Mammary epithelial cell (primary cell): ENCODE measurements at regions not wholly inside any gene's neighbourhood (a gene's known extent, or its start where the extent isn't known, plus 50 kb on each side); places are given as distances from the start of the nearest gene placed in this dataset.

Source experiments
- EZH2 ChIP-seq: IDR thresholded peaks from 2 replicates; pipeline ENCODE4 v1.6.1; 2012; ENCODE audit warnings: low read length, inconsistent platforms, borderline replicate concordance
- TF ChIP-seq, protein P1 (sequence below), 2 donors: IDR thresholded peaks in 1 of 2; conservative IDR thresholded peaks in 1 of 2; 2 replicates each; pipeline ENCODE4 v1.5.1; 2011 to 2012; ENCODE audit warnings: inconsistent platforms in 2 of 2, low read length in 2 of 2, mild to moderate bottlenecking in 2 of 2, control low read depth in 1 of 2, low read depth in 1 of 2; ENCODE audit not compliant: insufficient read depth in 1 of 2; ENCODE audit errors: extremely low read depth in 1 of 2

DNA sequence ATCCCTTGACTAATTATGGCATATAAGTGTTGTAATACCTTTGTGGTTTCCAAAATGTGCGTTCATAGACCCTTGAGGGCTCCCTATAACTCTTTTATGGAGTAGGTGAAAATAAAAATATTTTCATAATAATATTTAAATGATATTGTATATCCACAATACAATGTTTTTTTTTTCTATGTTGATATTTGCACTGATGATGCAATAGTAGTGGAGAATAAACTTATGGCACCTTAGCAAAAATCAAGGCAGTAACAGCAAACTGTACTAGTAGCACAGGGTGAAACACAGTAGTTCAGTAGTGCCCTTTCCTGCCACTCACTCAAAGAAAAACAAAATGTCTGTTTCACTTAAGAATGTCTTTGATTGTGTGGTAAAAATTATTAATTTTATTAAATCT is 465.3 kb downstream of the C4orf33 start:
- TF ChIP-seq, protein P1, sequence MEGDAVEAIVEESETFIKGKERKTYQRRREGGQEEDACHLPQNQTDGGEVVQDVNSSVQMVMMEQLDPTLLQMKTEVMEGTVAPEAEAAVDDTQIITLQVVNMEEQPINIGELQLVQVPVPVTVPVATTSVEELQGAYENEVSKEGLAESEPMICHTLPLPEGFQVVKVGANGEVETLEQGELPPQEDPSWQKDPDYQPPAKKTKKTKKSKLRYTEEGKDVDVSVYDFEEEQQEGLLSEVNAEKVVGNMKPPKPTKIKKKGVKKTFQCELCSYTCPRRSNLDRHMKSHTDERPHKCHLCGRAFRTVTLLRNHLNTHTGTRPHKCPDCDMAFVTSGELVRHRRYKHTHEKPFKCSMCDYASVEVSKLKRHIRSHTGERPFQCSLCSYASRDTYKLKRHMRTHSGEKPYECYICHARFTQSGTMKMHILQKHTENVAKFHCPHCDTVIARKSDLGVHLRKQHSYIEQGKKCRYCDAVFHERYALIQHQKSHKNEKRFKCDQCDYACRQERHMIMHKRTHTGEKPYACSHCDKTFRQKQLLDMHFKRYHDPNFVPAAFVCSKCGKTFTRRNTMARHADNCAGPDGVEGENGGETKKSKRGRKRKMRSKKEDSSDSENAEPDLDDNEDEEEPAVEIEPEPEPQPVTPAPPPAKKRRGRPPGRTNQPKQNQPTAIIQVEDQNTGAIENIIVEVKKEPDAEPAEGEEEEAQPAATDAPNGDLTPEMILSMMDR (conservative IDR thresholded peaks at IDR 0.05 in 1 of 2, IDR thresholded peaks at IDR 0.05 in 1 of 2; ENCODE audit: extremely low read depth in 1 of 2, insufficient read depth in 1 of 2, low read depth in 1 of 2, low read length in 2 of 2) = no peak
- TF ChIP-seq EZH2 = no peak
